Neural progenitor cell (in vitro differentiated cells): ENCODE measurements at regions not wholly inside any gene's neighbourhood (a gene's known extent, or its start where the extent isn't known, plus 50 kb on each side); places are given as distances from the start of the nearest gene placed in this dataset.
A peak's percentile ranks its signal among the peaks of the same experiment; 100 is the strongest.

Experiments
- DNase-seq: peaks from one replicate; pipeline ENCODE4 v3.0.0-alpha.2; 2016; ENCODE audit warnings: low spot score
- H2AFZ ChIP-seq: fragments of 200-600 bp; sonication (generic); replicated peaks from 2 replicates; pipeline ENCODE4 v1.6.1; 2016; ENCODE audit warnings: antibody characterized with exemption
- H3F3A ChIP-seq: fragments of 200-600 bp; sonication (generic); 2 replicates; pipeline ENCODE4 v1.6.1; 2016; ENCODE audit warnings: antibody characterized with exemption, low read depth
- H3K27ac ChIP-seq: fragments of 200-600 bp; sonication (generic); 2 replicates; pipeline ENCODE4 v1.5.1; 2016; ENCODE audit warnings: mild to moderate bottlenecking
- H3K27me3 ChIP-seq: fragments of 200-600 bp; sonication (generic); 2 replicates; pipeline ENCODE4 v1.6.1; 2016; ENCODE audit warnings: mild to moderate bottlenecking, moderate library complexity
- H3K36me3 ChIP-seq: fragments of 200-600 bp; sonication (generic); 2 replicates; pipeline ENCODE4 v1.5.1; 2016
- H3K4me1 ChIP-seq: fragments of 200-600 bp; sonication (generic); 2 replicates; pipeline ENCODE4 v1.6.1; 2016; ENCODE audit warnings: mixed run types
- H3K4me2 ChIP-seq: fragments of 200-600 bp; sonication (generic); 2 replicates; pipeline ENCODE4 v1.6.1; 2016
- H3K4me3 ChIP-seq: fragments of 200-600 bp; sonication (generic); 2 replicates; pipeline ENCODE4 v1.5.1; 2016
- H3K79me2 ChIP-seq: fragments of 200-600 bp; sonication (generic); 2 replicates; pipeline ENCODE4 v1.6.1; 2016; ENCODE audit warnings: low read depth
- H3K9ac ChIP-seq: fragments of 200-600 bp; sonication (generic); 2 replicates; pipeline ENCODE4 v1.6.1; 2016
- H3K9me3 ChIP-seq: fragments of 200-600 bp; sonication (generic); 2 replicates; pipeline ENCODE4 v1.5.1; 2016; ENCODE audit warnings: low read depth
- H4K20me1 ChIP-seq: fragments of 200-600 bp; sonication (generic); 2 replicates; pipeline ENCODE4 v1.6.1; 2016; ENCODE audit warnings: low read depth
- H3K27ac Mint-ChIP-seq: 3 replicates; pipeline ENCODE4 v1.8.0; 2021; ENCODE audit warnings: mixed read lengths
- H3K27me3 Mint-ChIP-seq: 2 replicates; pipeline ENCODE4 v1.8.0; 2022; ENCODE audit warnings: low read depth, mild to moderate bottlenecking, inconsistent platforms, moderate library complexity, mixed read lengths; ENCODE audit not compliant: insufficient read depth
- H3K36me3 Mint-ChIP-seq: 3 replicates; pipeline ENCODE4 v1.8.0; 2021; ENCODE audit warnings: mixed read lengths
- H3K4me1 Mint-ChIP-seq: 3 replicates; pipeline ENCODE4 v1.8.0; 2021; ENCODE audit warnings: mixed read lengths
- H3K4me3 Mint-ChIP-seq: 3 replicates; pipeline ENCODE4 v1.8.0; 2021; ENCODE audit warnings: mild to moderate bottlenecking, moderate library complexity, mixed read lengths
- H3K9me3 Mint-ChIP-seq: 3 replicates; pipeline ENCODE4 v1.8.0; 2020; ENCODE audit warnings: mixed read lengths
- CTCF ChIP-seq: fragments of 200-600 bp; sonication (generic); IDR thresholded peaks from 2 replicates; pipeline ENCODE4 v1.5.1; 2017; ENCODE audit warnings: antibody characterized with exemption, mild to moderate bottlenecking
- EZH2 ChIP-seq: fragments of 200-600 bp; sonication (generic); IDR thresholded peaks from 2 replicates; pipeline ENCODE4 v1.6.1; 2017; ENCODE audit warnings: antibody characterized with exemption, mild to moderate bottlenecking, moderate library complexity
- EZH2phosphoT487 ChIP-seq: fragments of 200-600 bp; sonication (generic); IDR thresholded peaks from 2 replicates; pipeline ENCODE4 v1.6.1; 2017; ENCODE audit warnings: antibody characterized with exemption

GRCh38 chr5:124599028-124599973 lies 147.1 kb downstream of the ZNF608 start:
- no peak overlapping the region for H2AFZ ChIP-seq
- no peaks in the 10 kb centered on the region for H3K27me3 ChIP-seq
- no peak overlapping the region for H3K4me3 Mint-ChIP-seq
- H3K4me3 ChIP-seq, result no peak overlapping the region
- no peak overlapping the region for H3K27ac Mint-ChIP-seq
- H3K9me3 ChIP-seq, result no peaks in the 10 kb centered on the region
- H3K36me3 ChIP-seq, result no peaks in the 10 kb centered on the region
- no peak for DNase-seq
- no peaks in the 10 kb centered on the region for H3K9me3 Mint-ChIP-seq
- no peaks in the 10 kb centered on the region for H3K79me2 ChIP-seq
- H3K4me2 ChIP-seq, result no peak overlapping the region
- no peaks in the 10 kb centered on the region for H3K27me3 Mint-ChIP-seq
- TF ChIP-seq EZH2, result no peak
- TF ChIP-seq CTCF, result no peak
- no peak for TF ChIP-seq EZH2phosphoT487
- H4K20me1 ChIP-seq, result no peaks in the 10 kb centered on the region
- H3K4me1 Mint-ChIP-seq, result peaks cover 29% of the 10 kb centered on the region
- H3K4me1 ChIP-seq, result peaks cover 27% of the 10 kb centered on the region
- no peak overlapping the region for H3K9ac ChIP-seq
- H3K27ac ChIP-seq, result no peak overlapping the region
- no peaks in the 10 kb centered on the region for H3F3A ChIP-seq
- no peaks in the 10 kb centered on the region for H3K36me3 Mint-ChIP-seq

DNA sequence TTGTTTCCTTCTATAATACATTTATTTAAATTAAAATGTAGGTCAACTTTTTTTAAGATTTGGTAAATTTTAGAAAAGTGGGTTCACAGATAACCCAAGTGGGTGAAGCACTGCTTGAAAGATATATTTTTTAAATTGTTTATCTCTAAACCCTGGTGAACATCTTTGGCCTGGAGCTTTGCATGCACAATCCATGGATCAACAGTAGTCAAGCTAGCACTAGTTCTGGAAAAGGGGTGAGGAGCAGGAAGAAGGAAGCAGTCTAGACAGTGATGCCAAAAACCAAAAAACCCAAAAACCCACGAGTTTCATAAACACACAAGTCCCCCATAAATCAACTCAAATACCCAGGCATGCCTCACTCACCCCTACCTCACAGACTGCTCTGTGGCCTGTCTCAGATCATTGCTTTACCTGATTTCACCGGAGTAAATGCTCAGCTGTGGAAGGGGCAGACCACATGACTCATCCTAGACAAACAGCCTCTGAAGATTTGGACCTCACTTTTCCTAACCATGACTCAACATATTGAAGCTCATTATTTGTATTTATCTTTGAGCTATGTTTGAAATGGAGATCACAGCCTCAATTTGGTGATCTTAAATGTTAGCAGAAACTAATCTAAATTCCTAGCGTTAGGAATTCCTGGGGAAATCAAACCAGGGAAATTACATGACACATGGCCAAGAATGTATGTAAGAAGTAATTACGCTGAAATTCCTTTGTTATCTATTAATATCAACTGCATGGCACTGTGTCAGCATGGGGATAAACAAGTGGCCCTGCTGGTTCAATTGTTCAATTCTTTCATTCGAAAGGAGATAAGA lies 149.6 kb downstream of the ZNF608 start:
- Histone ChIP-seq H3K9ac (no peak overlapping the region), H3K36me3 (no peaks in the 10 kb centered on the region), H3K27me3 (no peaks in the 10 kb centered on the region), H3K79me2 (no peaks in the 10 kb centered on the region), H3F3A (no peaks in the 10 kb centered on the region), H3K9me3 (no peaks in the 10 kb centered on the region), H3K4me1 (peaks cover 28% of the 10 kb centered on the region), H2AFZ (no peak overlapping the region), H4K20me1 (no peaks in the 10 kb centered on the region), H3K27ac (no peak overlapping the region), H3K4me3 (no peak overlapping the region), H3K4me2 (peak overlapping the region; percentile 32)
- Mint-ChIP-seq H3K27me3 (no peaks in the 10 kb centered on the region), H3K36me3 (no peaks in the 10 kb centered on the region), H3K4me3 (no peak overlapping the region), H3K4me1 (peaks cover 31% of the 10 kb centered on the region), H3K9me3 (no peaks in the 10 kb centered on the region), H3K27ac (no peak overlapping the region)
- DNase-seq, result no peak
- no peak for TF ChIP-seq EZH2phosphoT487
- TF ChIP-seq EZH2, result no peak
- TF ChIP-seq CTCF, result no peak

DNA sequence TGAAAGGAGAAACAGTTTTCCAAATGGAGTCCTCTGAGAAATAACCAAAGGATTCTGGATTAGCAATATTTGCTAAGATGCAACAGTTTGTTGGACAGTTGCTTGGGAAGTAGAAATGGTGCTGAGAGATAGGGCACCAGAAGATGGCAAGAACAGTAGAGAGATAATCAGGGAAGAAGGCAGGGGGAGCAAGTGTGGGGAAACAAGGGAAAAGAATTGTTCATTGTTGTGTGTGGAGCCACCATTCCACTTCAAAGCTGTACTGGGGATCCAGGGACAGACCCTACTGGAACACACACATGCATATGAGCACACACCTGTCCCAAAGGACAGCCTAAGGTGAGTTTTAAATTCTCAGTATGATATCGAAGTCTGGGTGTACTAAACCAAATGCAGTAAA lies 152.5 kb downstream of the ZNF608 start:
- Histone ChIP-seq H2AFZ (no peak overlapping the region), H3K9me3 (no peaks in the 10 kb centered on the region), H3K4me2 (no peak overlapping the region), H3K27ac (no peak overlapping the region), H3K79me2 (no peaks in the 10 kb centered on the region), H3K9ac (no peak overlapping the region), H4K20me1 (no peaks in the 10 kb centered on the region), H3K4me3 (no peak overlapping the region), H3K27me3 (no peaks in the 10 kb centered on the region), H3K36me3 (no peaks in the 10 kb centered on the region), H3K4me1 (peaks cover 21% of the 10 kb centered on the region), H3F3A (no peaks in the 10 kb centered on the region)
- Mint-ChIP-seq H3K27ac (no peak overlapping the region), H3K4me1 (peaks cover 27% of the 10 kb centered on the region), H3K36me3 (no peaks in the 10 kb centered on the region), H3K9me3 (no peaks in the 10 kb centered on the region), H3K27me3 (no peaks in the 10 kb centered on the region), H3K4me3 (no peak overlapping the region)
- TF ChIP-seq EZH2 (no peak), CTCF (no peak), EZH2phosphoT487 (no peak)
- no peak for DNase-seq
